Sigmoid colon (tissue), 6 donors: ENCODE measurements at regions not wholly inside any gene's neighbourhood (a gene's known extent, or its start where the extent isn't known, plus 50 kb on each side); places are given as distances from the start of the nearest gene placed in this dataset.

ENCODE experiments used
- DNase-seq: peaks from one replicate; pipeline ENCODE4 v3.0.0-alpha.2; 2019
- H3K27ac ChIP-seq, 4 donors: fragments of 200-600 bp; sonication (generic); one replicate each; pipeline ENCODE4 v1.5.1; 2016 to 2019; ENCODE audit warnings: mild to moderate bottlenecking in 1 of 4
- H3K27me3 ChIP-seq, 3 donors: fragments of 200-600 bp; sonication (generic); one replicate each; pipeline ENCODE4 v1.5.1; 2019; ENCODE audit warnings: mild to moderate bottlenecking in 1 of 3
- H3K36me3 ChIP-seq, 4 donors: fragments of 200-600 bp; sonication (generic); one replicate each; pipeline ENCODE4 v1.5.1; 2016 to 2019
- H3K4me1 ChIP-seq, 4 donors: fragments of 200-600 bp; sonication (generic); one replicate each; pipeline ENCODE4 v1.5.1; 2017 to 2019
- H3K4me3 ChIP-seq, 4 donors: fragments of 200-600 bp; sonication (generic); one replicate each; pipeline ENCODE4 v1.5.1; 2017 to 2019; ENCODE audit warnings: mild to moderate bottlenecking in 2 of 4, moderate library complexity in 1 of 4
- H3K9me3 ChIP-seq, 4 donors: fragments of 200-600 bp in 3 of 4; sonication (generic) in 3 of 4; one replicate each; pipeline versions ENCODE4 v1.5.1 to v1.6.1; 2013 to 2019
- EP300 ChIP-seq, 4 donors: sonication (generic); formaldehyde crosslinking; IDR thresholded peaks; one replicate each; pipeline ENCODE4 v1.6.1; 2017; ENCODE audit warnings: antibody characterized with exemption in 4 of 4
- POLR2A ChIP-seq, 2 donors: fragments of 450-650 bp; IDR thresholded peaks; one replicate each; pipeline ENCODE4 v1.6.1; 2016; ENCODE audit warnings: antibody characterized with exemption in 2 of 2, mild to moderate bottlenecking in 2 of 2, moderate library complexity in 2 of 2
- POLR2AphosphoS5 ChIP-seq, 4 donors: sonication (generic); formaldehyde crosslinking; IDR thresholded peaks; one replicate each; pipeline ENCODE4 v1.6.1; 2017; ENCODE audit warnings: antibody characterized with exemption in 4 of 4
- WGBS, 2 donors: extraction: QIAGEN DNeasy Blood & Tissue Kit; methylation state at CpG; one replicate each; pipeline ENCODE4 v1.1.7; 2013; 5-methylcytosine and 5-hydroxymethylcytosine counted together
- intact Hi-C: fragments of 100-400 bp; cut with DNase I; formaldehyde crosslinking; loops from one replicate; pipeline ENCODE4 v1.15.1; 2023
- TF ChIP-seq, protein P1 (sequence below), 4 experiments: fragments of 450-650 bp in 3 of 4; fragments of 200-600 bp in 1 of 4; IDR thresholded peaks; one replicate each; pipeline ENCODE4 v1.5.1; 2016 to 2019; ENCODE audit warnings: antibody characterized with exemption in 4 of 4, mild to moderate bottlenecking in 3 of 4, moderate library complexity in 2 of 4
- donor health status: healthy with polysubstance abuse.
- donor health status: healthy.

DNA sequence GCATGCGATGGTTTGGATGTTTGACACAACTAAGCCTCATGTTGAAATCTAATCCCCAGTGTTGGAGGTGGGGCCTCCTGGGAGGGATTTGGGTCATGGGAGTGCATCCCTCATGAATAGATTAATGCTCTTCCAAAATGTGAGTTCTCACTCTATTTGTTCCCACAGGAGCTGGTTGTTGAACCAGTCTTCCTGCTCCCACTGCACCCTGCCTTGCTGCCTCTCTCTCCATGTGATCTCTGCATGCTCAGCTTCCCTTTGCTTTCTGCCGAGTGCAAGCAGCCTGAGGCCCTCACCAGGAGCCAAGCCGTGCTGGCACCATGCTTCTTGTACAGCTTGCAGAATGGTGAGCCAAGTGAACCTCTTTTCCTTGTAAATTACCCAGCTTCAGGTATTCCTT lies 206.8 kb downstream of the VAPA start:
- intact Hi-C loops = no loop called here
- Histone ChIP-seq H3K4me3 (no peak overlapping the region), H3K36me3 (no peaks in the 10 kb centered on the region), H3K4me1 (peaks cover 0 to 13% (median 12%) of the 10 kb centered on the region in 4 donors), H3K9me3 (peaks cover 0 to 5% (median 0%) of the 10 kb centered on the region in 4 donors), H3K27ac (no peak overlapping the region), H3K27me3 (no peaks in the 10 kb centered on the region)
- no peak for DNase-seq
- no peak for TF ChIP-seq EP300 (IDR thresholded peaks at IDR 0.05)
- TF ChIP-seq, protein P1, sequence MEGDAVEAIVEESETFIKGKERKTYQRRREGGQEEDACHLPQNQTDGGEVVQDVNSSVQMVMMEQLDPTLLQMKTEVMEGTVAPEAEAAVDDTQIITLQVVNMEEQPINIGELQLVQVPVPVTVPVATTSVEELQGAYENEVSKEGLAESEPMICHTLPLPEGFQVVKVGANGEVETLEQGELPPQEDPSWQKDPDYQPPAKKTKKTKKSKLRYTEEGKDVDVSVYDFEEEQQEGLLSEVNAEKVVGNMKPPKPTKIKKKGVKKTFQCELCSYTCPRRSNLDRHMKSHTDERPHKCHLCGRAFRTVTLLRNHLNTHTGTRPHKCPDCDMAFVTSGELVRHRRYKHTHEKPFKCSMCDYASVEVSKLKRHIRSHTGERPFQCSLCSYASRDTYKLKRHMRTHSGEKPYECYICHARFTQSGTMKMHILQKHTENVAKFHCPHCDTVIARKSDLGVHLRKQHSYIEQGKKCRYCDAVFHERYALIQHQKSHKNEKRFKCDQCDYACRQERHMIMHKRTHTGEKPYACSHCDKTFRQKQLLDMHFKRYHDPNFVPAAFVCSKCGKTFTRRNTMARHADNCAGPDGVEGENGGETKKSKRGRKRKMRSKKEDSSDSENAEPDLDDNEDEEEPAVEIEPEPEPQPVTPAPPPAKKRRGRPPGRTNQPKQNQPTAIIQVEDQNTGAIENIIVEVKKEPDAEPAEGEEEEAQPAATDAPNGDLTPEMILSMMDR (IDR thresholded peaks at IDR 0.05) = no peak
- 90 to 92% methylated on average over 3 of the region's 3 CpGs for WGBS, 2 donors

DNA sequence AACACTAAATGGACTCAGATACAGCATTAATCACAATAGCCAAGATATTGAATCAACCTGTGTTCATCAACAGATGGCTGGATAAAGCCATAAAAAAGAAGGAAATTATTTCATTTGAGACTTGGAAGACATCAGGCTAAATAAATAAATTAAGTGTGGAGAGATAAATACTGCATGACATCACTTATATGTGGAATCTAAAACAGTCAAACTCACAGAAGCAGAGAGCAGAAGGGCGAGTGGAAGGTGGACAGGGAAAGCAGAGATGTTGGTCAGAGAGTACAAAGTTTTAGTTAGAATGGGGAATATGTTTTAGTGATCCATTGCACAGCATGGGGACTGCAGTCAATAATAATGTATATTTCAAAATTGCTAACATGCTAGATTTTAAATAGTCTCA lies 207.2 kb downstream of the VAPA start:
- H3K27me3 ChIP-seq = no peaks in the 10 kb centered on the region
- DNase-seq = no peak
- intact Hi-C loops = no loop called here
- WGBS, 2 donors = 73 to 75% methylated on average over 1 of the region's 1 CpG
- H3K9me3 ChIP-seq = peaks cover 0 to 5% (median 0%) of the 10 kb centered on the region in 4 donors
- no peak overlapping the region for H3K4me3 ChIP-seq
- H3K27ac ChIP-seq = no peak overlapping the region
- H3K36me3 ChIP-seq = no peaks in the 10 kb centered on the region
- TF ChIP-seq, protein P1 (IDR thresholded peaks at IDR 0.05) = no peak
- TF ChIP-seq POLR2AphosphoS5 (IDR thresholded peaks at IDR 0.05) (no peak), EP300 (IDR thresholded peaks at IDR 0.05) (no peak)
- H3K4me1 ChIP-seq = peaks cover 0 to 13% (median 12%) of the 10 kb centered on the region in 4 donors

DNA sequence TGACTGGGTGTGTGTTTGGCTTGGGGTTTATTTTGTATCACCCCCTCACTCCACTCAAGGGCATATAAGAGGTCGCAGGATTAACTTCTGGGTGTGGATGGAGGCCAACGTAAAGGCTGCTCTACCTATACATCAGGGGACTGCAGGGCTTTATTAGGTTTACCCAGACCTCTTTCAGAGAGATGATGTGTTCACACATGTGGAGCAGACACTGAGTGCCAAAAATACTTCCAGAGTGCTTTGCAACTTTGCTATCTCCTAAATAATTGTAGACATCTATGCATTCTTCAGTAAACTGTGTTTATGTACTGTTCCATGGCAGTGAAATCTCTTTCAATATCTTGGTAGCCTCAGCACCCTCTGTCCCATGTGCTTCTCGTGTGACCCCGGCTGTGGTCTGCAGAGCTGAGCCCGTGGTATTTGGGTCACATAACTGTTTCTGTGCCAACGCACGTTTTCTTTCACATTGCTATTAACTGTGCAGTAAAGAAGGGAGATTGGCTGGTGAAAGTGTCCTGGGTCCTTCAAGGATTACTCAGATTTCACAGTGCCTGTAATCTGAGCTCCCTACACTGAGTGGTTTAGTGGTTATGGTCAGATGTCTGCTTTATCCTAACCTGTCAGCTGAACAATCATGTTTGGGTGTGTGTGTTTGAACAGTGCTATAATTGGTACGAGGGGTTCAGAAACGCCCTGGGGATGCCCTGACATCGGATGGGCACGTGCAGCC lies 208.1 kb downstream of the VAPA start:
- no peak for DNase-seq
- Histone ChIP-seq H3K27me3 (no peaks in the 10 kb centered on the region), H3K9me3 (peaks cover 0 to 5% (median 0%) of the 10 kb centered on the region in 4 donors), H3K4me3 (no peak overlapping the region), H3K27ac (no peak overlapping the region), H3K4me1 (peaks cover 0 to 13% (median 12%) of the 10 kb centered on the region in 4 donors), H3K36me3 (no peaks in the 10 kb centered on the region)
- TF ChIP-seq POLR2AphosphoS5 (IDR thresholded peaks at IDR 0.05) (no peak), POLR2A (IDR thresholded peaks at IDR 0.05) (no peak), EP300 (IDR thresholded peaks at IDR 0.05) (no peak)
- TF ChIP-seq, protein P1 (IDR thresholded peaks at IDR 0.05) = no peak
- intact Hi-C loops = no loop called here
- 25 to 59% methylated on average over 11 of the region's 11 CpGs for WGBS, 2 donors

DNA sequence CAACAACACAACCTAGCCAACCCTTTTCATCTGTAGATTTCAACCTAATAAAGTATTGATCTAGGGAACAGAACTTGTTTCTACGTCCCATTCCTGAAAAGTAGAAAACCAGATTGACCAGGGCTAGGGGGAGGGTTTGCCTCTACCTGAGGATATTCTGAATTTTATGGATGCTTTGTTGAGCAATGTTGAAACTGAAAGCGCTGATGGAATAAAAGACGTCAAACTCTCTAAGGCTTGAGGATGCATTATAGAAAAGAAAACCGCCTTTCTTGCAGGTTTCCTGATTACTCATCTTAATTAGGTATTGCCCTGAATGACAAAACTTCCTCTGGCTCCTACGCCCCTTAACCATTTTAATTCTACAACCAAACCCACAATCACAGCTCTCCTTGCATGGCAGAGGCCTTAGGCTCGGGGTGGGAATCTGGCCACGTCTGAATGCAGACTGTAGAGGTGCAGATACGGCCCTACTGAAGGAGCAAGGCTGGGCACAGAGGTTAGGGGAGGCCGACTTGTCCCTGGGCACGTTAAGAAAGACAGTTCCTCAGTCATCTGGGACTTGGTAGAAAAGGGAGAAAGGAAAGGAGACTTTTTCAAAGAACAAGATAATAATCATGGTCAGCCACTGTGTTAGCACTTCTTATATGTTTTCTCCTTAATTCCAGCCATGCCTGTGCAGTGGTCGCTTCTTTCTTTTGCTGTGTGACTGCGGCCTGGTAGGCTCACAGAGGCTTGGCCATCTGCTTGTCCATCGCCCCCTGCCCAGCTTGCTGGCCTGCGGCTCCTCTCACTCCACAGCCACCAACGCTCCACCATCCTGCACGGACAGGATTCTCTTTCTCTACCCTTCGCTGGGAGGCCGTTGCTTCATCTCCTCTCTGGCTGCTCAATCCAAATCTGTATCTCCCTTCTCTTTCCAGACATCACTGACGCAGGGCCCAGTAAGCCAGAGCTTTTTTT lies 209.5 kb downstream of the VAPA start:
- TF ChIP-seq, protein P1 (IDR thresholded peaks at IDR 0.05) = no peak
- no peak for TF ChIP-seq POLR2AphosphoS5 (IDR thresholded peaks at IDR 0.05)
- no peak for TF ChIP-seq POLR2A (IDR thresholded peaks at IDR 0.05)
- no peak for TF ChIP-seq EP300 (IDR thresholded peaks at IDR 0.05)
- Histone ChIP-seq H3K4me3 (no peak overlapping the region), H3K27me3 (no peaks in the 10 kb centered on the region), H3K27ac (no peak overlapping the region), H3K9me3 (peaks cover 0 to 5% (median 0%) of the 10 kb centered on the region in 4 donors), H3K4me1 (peaks cover 0 to 13% (median 12%) of the 10 kb centered on the region in 4 donors), H3K36me3 (no peaks in the 10 kb centered on the region)
- no peak for DNase-seq
- intact Hi-C loops = no loop called here
- 71 to 78% methylated on average over 19 of the region's 19 CpGs for WGBS, 2 donors
